H9 (cell line): ENCODE measurements at regions not wholly inside any gene's neighbourhood (a gene's known extent, or its start where the extent isn't known, plus 50 kb on each side); places are given as distances from the start of the nearest gene placed in this dataset.

Experiments used
- DNase-seq: peaks from one replicate; pipeline ENCODE4 v3.0.0-alpha.2; 2017
- H2AFZ ChIP-seq: one replicate; pipeline ENCODE4 v1.6.1; 2013; ENCODE audit warnings: mild to moderate bottlenecking, low read length, control low read depth, moderate library complexity
- H2AK5ac ChIP-seq: 2 replicates; pipeline ENCODE4 v1.6.1; 2013; ENCODE audit warnings: low read length, control low read depth, mixed read lengths; ENCODE audit not compliant: insufficient read length
- H2BK120ac ChIP-seq: one replicate; pipeline ENCODE4 v1.6.1; 2013; ENCODE audit warnings: low read depth, mild to moderate bottlenecking, low read length, control low read depth, inconsistent platforms; ENCODE audit not compliant: poor library complexity, severe bottlenecking
- H2BK12ac ChIP-seq: 2 replicates; pipeline ENCODE4 v1.6.1; 2013; ENCODE audit warnings: low read length, control low read depth, mixed read lengths, low read depth; ENCODE audit not compliant: insufficient read length
- H2BK15ac ChIP-seq: 2 replicates; pipeline ENCODE4 v1.6.1; 2013; ENCODE audit warnings: low read depth, low read length, control low read depth
- H2BK20ac ChIP-seq: one replicate; pipeline ENCODE4 v1.6.1; 2013; ENCODE audit warnings: low read depth, mild to moderate bottlenecking, low read length, control low read depth, inconsistent platforms; ENCODE audit not compliant: poor library complexity, severe bottlenecking
- H2BK5ac ChIP-seq: 2 replicates; pipeline ENCODE4 v1.6.1; 2013; ENCODE audit warnings: low read length, control low read depth, mixed read lengths; ENCODE audit not compliant: insufficient read length
- H3K14ac ChIP-seq: 2 replicates; pipeline ENCODE4 v1.6.1; 2013; ENCODE audit warnings: low read length, control low read depth; ENCODE audit not compliant: insufficient read depth
- H3K18ac ChIP-seq: 2 replicates; pipeline ENCODE4 v1.6.1; 2013; ENCODE audit warnings: low read depth, mild to moderate bottlenecking, mixed read lengths, low read length, control low read depth; ENCODE audit not compliant: insufficient read length
- H3K23ac ChIP-seq: 2 replicates; pipeline ENCODE4 v1.6.1; 2013; ENCODE audit warnings: low read length, control low read depth, mixed read lengths, low read depth; ENCODE audit not compliant: insufficient read length
- H3K23me2 ChIP-seq: 2 replicates; pipeline ENCODE4 v1.6.1; 2013; ENCODE audit warnings: low read depth, mild to moderate bottlenecking, mixed read lengths, low read length, control low read depth; ENCODE audit not compliant: insufficient read length, poor library complexity, severe bottlenecking
- H3K27ac ChIP-seq: 2 replicates; pipeline ENCODE4 v1.5.1; 2013; ENCODE audit warnings: low read length, control low read depth, mixed read lengths, low read depth; ENCODE audit not compliant: insufficient read length
- H3K27me3 ChIP-seq: 2 replicates; pipeline ENCODE4 v1.6.1; 2013; ENCODE audit warnings: low read length, control low read depth, inconsistent platforms; ENCODE audit not compliant: insufficient read depth
- H3K4ac ChIP-seq: 2 replicates; pipeline ENCODE4 v1.6.1; 2013; ENCODE audit warnings: low read depth, mild to moderate bottlenecking, control low read depth, inconsistent platforms, low read length, moderate library complexity
- H3K4me1 ChIP-seq: 2 replicates; pipeline ENCODE4 v1.6.1; 2013; ENCODE audit warnings: low read length, control low read depth, inconsistent platforms; ENCODE audit not compliant: insufficient read depth
- H3K4me2 ChIP-seq: 2 replicates; pipeline ENCODE4 v1.6.1; 2013; ENCODE audit warnings: low read length, control low read depth, mixed read lengths; ENCODE audit not compliant: insufficient read length, insufficient read depth
- H3K56ac ChIP-seq: 2 replicates; pipeline ENCODE4 v1.6.1; 2013; ENCODE audit warnings: low read depth, mild to moderate bottlenecking, mixed read lengths, low read length, control low read depth; ENCODE audit not compliant: insufficient read length
- H3K79me1 ChIP-seq: 2 replicates; pipeline ENCODE4 v1.6.1; 2013; ENCODE audit warnings: low read depth, mild to moderate bottlenecking, moderate library complexity, low read length, control low read depth, inconsistent platforms; ENCODE audit not compliant: insufficient read depth, poor library complexity, severe bottlenecking
- H3K79me2 ChIP-seq: 2 replicates; pipeline ENCODE4 v1.6.1; 2013; ENCODE audit warnings: low read length, control low read depth, inconsistent platforms; ENCODE audit not compliant: insufficient read depth
- H3K9ac ChIP-seq: 2 replicates; pipeline ENCODE4 v1.6.1; 2013; ENCODE audit warnings: low read length, control low read depth, mixed read lengths; ENCODE audit not compliant: insufficient read length; ENCODE audit errors: extremely low read depth
- H3K9me3 ChIP-seq: one replicate; pipeline ENCODE4 v1.6.1; 2013; ENCODE audit warnings: low read depth, low read length, inconsistent platforms; ENCODE audit not compliant: control insufficient read depth
- H3T11ph ChIP-seq: one replicate; pipeline ENCODE4 v1.6.1; 2013; ENCODE audit warnings: mild to moderate bottlenecking, low read length, control low read depth, inconsistent platforms
- H4K20me1 ChIP-seq: one replicate; pipeline ENCODE4 v1.6.1; 2013; ENCODE audit not compliant: control insufficient read depth, insufficient read length, insufficient read depth
- H4K5ac ChIP-seq: 2 replicates; pipeline ENCODE4 v1.6.1; 2013; ENCODE audit warnings: low read depth, mild to moderate bottlenecking, mixed read lengths, low read length, control low read depth; ENCODE audit not compliant: insufficient read length
- H4K8ac ChIP-seq: replicated peaks from 2 replicates; pipeline ENCODE4 v1.6.1; 2013; ENCODE audit warnings: low read length, control low read depth, mixed read lengths, low read depth; ENCODE audit not compliant: insufficient read length
- H4K91ac ChIP-seq: 2 replicates; pipeline ENCODE4 v1.6.1; 2013; ENCODE audit warnings: low read depth, mild to moderate bottlenecking, moderate library complexity, mixed read lengths, low read length, control low read depth; ENCODE audit not compliant: insufficient read length
- H3K27ac Mint-ChIP-seq, 3 experiments: 2 replicates in 2 of 3; 3 replicates in 1 of 3; pipeline ENCODE4 v1.8.0; 2020 to 2021; ENCODE audit warnings: mixed read lengths in 3 of 3, mild to moderate bottlenecking in 1 of 3, moderate library complexity in 1 of 3
- H3K27me3 Mint-ChIP-seq: 2 replicates; pipeline ENCODE4 v1.8.0; 2021; ENCODE audit warnings: low read depth, mild to moderate bottlenecking, moderate library complexity, mixed read lengths
- H3K36me3 Mint-ChIP-seq, 3 experiments: 2 replicates in 2 of 3; 3 replicates in 1 of 3; pipeline ENCODE4 v1.8.0; 2020 to 2021; ENCODE audit warnings: low read depth in 3 of 3, mixed read lengths in 3 of 3; ENCODE audit not compliant: insufficient read depth in 1 of 3
- H3K4me1 Mint-ChIP-seq, 2 experiments: 2 replicates each; pipeline ENCODE4 v1.8.0; 2020; ENCODE audit warnings: mixed read lengths in 2 of 2
- H3K4me3 Mint-ChIP-seq, 2 experiments: 2 replicates in 1 of 2; 3 replicates in 1 of 2; pipeline ENCODE4 v1.8.0; 2020 to 2021; ENCODE audit warnings: mild to moderate bottlenecking in 2 of 2, mixed read lengths in 2 of 2, moderate library complexity in 1 of 2
- H3K9me3 Mint-ChIP-seq, 2 experiments: 2 replicates in 1 of 2; 3 replicates in 1 of 2; pipeline ENCODE4 v1.8.0; 2020; ENCODE audit warnings: mild to moderate bottlenecking in 2 of 2, mixed read lengths in 2 of 2, moderate library complexity in 1 of 2
- WGBS: extraction: QIAGEN DNeasy Blood & Tissue Kit; methylation state at CpG from one replicate; pipeline ENCODE4 v1.1.7; 2013; ENCODE audit warnings: missing lambda C conversion rate, low lambda C conversion rate, mixed read lengths; ENCODE audit not compliant: insufficient read length; ENCODE audit errors: extremely low coverage; 5-methylcytosine and 5-hydroxymethylcytosine counted together
- TF ChIP-seq, protein P1 (sequence below): fragments of 200-600 bp; sonication (generic); conservative IDR thresholded peaks from 3 replicates; pipeline ENCODE4 v1.8.0; 2021; ENCODE audit warnings: antibody characterized with exemption, mild to moderate bottlenecking

- H3K14ac ChIP-seq = no peak overlapping the region
- Mint-ChIP-seq H3K9me3 (peaks cover 0 to 5% of the 10 kb centered on the region in 2 experiments; a peak in 3 of 5 replicates), H3K4me3 (no peak overlapping the region), H3K27me3 (no peaks in the 10 kb centered on the region), H3K27ac (no peak overlapping the region), H3K36me3 (peaks cover 0 to 5% (median 2%) of the 10 kb centered on the region in 3 experiments; a peak in 2 of 7 replicates), H3K4me1 (peaks cover 10% of the 10 kb centered on the region in 2 experiments)
- H3K23ac ChIP-seq = no peak overlapping the region
- no peak overlapping the region for H3K4me2 ChIP-seq
- no peaks in the 10 kb centered on the region for H3K79me2 ChIP-seq
- H3K23me2 ChIP-seq = no peaks in the 10 kb centered on the region
- no peak overlapping the region for H2BK5ac ChIP-seq
- H2BK120ac ChIP-seq = no peak overlapping the region
- TF ChIP-seq, protein P1, sequence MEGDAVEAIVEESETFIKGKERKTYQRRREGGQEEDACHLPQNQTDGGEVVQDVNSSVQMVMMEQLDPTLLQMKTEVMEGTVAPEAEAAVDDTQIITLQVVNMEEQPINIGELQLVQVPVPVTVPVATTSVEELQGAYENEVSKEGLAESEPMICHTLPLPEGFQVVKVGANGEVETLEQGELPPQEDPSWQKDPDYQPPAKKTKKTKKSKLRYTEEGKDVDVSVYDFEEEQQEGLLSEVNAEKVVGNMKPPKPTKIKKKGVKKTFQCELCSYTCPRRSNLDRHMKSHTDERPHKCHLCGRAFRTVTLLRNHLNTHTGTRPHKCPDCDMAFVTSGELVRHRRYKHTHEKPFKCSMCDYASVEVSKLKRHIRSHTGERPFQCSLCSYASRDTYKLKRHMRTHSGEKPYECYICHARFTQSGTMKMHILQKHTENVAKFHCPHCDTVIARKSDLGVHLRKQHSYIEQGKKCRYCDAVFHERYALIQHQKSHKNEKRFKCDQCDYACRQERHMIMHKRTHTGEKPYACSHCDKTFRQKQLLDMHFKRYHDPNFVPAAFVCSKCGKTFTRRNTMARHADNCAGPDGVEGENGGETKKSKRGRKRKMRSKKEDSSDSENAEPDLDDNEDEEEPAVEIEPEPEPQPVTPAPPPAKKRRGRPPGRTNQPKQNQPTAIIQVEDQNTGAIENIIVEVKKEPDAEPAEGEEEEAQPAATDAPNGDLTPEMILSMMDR = no peak
- H4K5ac ChIP-seq = no peak overlapping the region
- H2BK12ac ChIP-seq = no peak overlapping the region
- no peak overlapping the region for H4K8ac ChIP-seq
- H3K9ac ChIP-seq = no peak overlapping the region
- H3K4me1 ChIP-seq = 0 out of 2 replicates have a peak, but pooled peaks cover 3% of the 10 kb centered on the region
- H3K18ac ChIP-seq = no peak overlapping the region
- no peak for DNase-seq
- no peak overlapping the region for H4K91ac ChIP-seq
- no peaks in the 10 kb centered on the region for H3K79me1 ChIP-seq
- no peak overlapping the region for H3K4ac ChIP-seq
- WGBS = no CpG with 5 or more reads among the region's 5 CpGs
- H2BK15ac ChIP-seq = no peak overlapping the region
- H4K20me1 ChIP-seq = no peaks in the 10 kb centered on the region
- H3K56ac ChIP-seq = no peak overlapping the region
- H3K27ac ChIP-seq = no peak overlapping the region
- no peaks in the 10 kb centered on the region for H3K27me3 ChIP-seq
- no peak overlapping the region for H2BK20ac ChIP-seq
- H3K9me3 ChIP-seq = no peaks in the 10 kb centered on the region
- no peak overlapping the region for H2AFZ ChIP-seq
- H3T11ph ChIP-seq = no peak overlapping the region
- no peak overlapping the region for H2AK5ac ChIP-seq
Measured at GRCh38 chr4:100026066-100026465, 76.0 kb upstream of the H2AZ1 start.
